ENCODE measurements at regions not wholly inside any gene's neighbourhood (a gene's known extent, or its start where the extent isn't known, plus 50 kb on each side); places are given as distances from the start of the nearest gene placed in this dataset.

DNA sequence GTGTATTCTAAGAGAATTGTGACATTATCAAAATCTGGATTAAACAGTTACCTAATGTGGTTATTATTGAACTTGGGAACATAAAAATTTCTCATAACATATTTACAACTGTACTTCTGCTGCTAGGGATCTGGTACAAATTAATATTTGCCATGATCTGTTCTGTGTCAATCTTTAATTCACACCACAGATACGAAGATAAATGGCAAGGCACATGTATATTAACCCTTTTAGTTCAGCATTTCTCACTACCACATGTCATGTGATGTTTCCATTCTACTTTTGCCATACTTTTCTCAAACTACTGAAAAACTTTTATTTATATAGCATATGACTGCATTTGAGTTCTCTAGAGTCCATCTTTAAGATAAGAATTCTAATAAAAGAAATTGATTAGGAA, 295.3 kb upstream of the DDX18 start (continued):
- TF ChIP-seq YY1 (IDR thresholded peaks at IDR 0.05; ENCODE audit: extremely low read depth, insufficient replicate concordance, low read depth, low read length): no peak

DNA sequence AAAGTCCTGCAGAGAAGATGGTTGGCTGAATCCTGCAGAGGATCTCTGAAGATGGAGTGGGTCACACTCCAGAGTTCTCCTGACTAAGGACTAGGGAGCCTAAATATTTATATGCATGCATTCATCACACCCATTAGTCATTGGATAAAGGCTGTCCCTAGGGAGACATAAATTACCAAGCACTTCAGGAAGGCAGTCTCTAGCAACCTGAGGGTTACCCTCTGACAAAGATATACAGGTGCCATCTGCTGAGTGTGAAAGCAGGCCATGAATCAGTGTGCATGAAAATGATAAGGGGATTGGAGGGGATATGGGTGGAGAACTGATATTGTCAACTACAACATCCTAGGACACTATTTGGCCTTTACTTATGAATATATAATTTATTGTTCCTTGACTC, 294.8 kb upstream of the DDX18 start:
- Histone ChIP-seq H4K20me1 (ENCODE audit: insufficient read depth) (no peaks in the 10 kb centered on the region), H3K9ac (ENCODE audit: low read length) (no peak overlapping the region), H3K9me2 (ENCODE audit: insufficient read depth) (no peaks in the 10 kb centered on the region), H3K4me2 (ENCODE audit: low read length) (no peak overlapping the region), H3K4me1 (ENCODE audit: control insufficient read depth in 1 of 2, insufficient read depth in 2 of 2, low read length in 2 of 2) (no peaks in the 10 kb centered on the region), H3K4me3 (replicated peaks in 1 of 2; ENCODE audit: low read depth in 1 of 2, low read length in 2 of 2) (no peak overlapping the region), H3K9me3 (ENCODE audit: control insufficient read depth in 1 of 2, insufficient read depth in 1 of 2, low read depth in 1 of 2, low read length in 2 of 2) (peaks cover 0 to 3% of the 10 kb centered on the region in 2 experiments; a peak in 1 of 4 replicates), H3K79me2 (ENCODE audit: insufficient read depth, low read length) (no peaks in the 10 kb centered on the region), H3K27ac (ENCODE audit: low read depth, low read length) (no peak overlapping the region), H3K36me3 (ENCODE audit: control insufficient read depth in 1 of 2, insufficient read depth in 2 of 2, low read length in 2 of 2) (no peaks in the 10 kb centered on the region), H3K27me3 (ENCODE audit: insufficient read depth, low read length) (no peaks in the 10 kb centered on the region), H2AFZ (ENCODE audit: low read depth, low read length, poor library complexity, severe bottlenecking) (no peak overlapping the region)
- intact Hi-C loops (cut with micrococcal nuclease): no loop called here
- ChIA-PET RAD21 (ENCODE audit: low non-redundant PET in 1 of 2, low total read pairs in 2 of 2, uncharacterized antibody in 2 of 2, unreplicated experiment in 2 of 2) (no interaction called here), POLR2A (no interaction called here), CTCF (no interaction called here)
- no peak for TF ChIP-seq SRF (IDR thresholded peaks at IDR 0.05; ENCODE audit: low read depth)
- no peak for TF ChIP-seq POLR2AphosphoS5 (IDR thresholded peaks at IDR 0.05; ENCODE audit: low read depth, low read length)
- no peak for TF ChIP-seq EGR1 (IDR thresholded peaks at IDR 0.05; ENCODE audit: low read depth)
- no peak for TF ChIP-seq FOSL1 (IDR thresholded peaks at IDR 0.05; ENCODE audit: low read depth)
- TF ChIP-seq TCF7L2 (IDR thresholded peaks at IDR 0.05; ENCODE audit: borderline replicate concordance, extremely low read depth, insufficient read depth, insufficient read length): no peak
- no peak for TF ChIP-seq ZFX (IDR thresholded peaks at IDR 0.05)
- no peak for TF ChIP-seq JUND (IDR thresholded peaks at IDR 0.05)
- TF ChIP-seq SP1 (IDR thresholded peaks at IDR 0.05; ENCODE audit: low read depth): no peak
- TF ChIP-seq, protein P1, sequence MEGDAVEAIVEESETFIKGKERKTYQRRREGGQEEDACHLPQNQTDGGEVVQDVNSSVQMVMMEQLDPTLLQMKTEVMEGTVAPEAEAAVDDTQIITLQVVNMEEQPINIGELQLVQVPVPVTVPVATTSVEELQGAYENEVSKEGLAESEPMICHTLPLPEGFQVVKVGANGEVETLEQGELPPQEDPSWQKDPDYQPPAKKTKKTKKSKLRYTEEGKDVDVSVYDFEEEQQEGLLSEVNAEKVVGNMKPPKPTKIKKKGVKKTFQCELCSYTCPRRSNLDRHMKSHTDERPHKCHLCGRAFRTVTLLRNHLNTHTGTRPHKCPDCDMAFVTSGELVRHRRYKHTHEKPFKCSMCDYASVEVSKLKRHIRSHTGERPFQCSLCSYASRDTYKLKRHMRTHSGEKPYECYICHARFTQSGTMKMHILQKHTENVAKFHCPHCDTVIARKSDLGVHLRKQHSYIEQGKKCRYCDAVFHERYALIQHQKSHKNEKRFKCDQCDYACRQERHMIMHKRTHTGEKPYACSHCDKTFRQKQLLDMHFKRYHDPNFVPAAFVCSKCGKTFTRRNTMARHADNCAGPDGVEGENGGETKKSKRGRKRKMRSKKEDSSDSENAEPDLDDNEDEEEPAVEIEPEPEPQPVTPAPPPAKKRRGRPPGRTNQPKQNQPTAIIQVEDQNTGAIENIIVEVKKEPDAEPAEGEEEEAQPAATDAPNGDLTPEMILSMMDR (IDR thresholded peaks at IDR 0.05 in 2 of 3, conservative IDR thresholded peaks at IDR 0.05 in 1 of 3; ENCODE audit: borderline replicate concordance in 1 of 3, insufficient read depth in 1 of 3, low read depth in 2 of 3, low read length in 2 of 3): no peak
- no peak for TF ChIP-seq SIN3A (IDR thresholded peaks at IDR 0.05; ENCODE audit: low read depth)
- TF ChIP-seq ZNF274 (IDR thresholded peaks at IDR 0.05; ENCODE audit: low read depth, low read length): no peak
- no peak for TF ChIP-seq CEBPB (IDR thresholded peaks at IDR 0.05; ENCODE audit: low read depth)
- TF ChIP-seq EZH2phosphoT487 (IDR thresholded peaks at IDR 0.05; ENCODE audit: borderline replicate concordance): no peak
- TF ChIP-seq, protein P2, sequence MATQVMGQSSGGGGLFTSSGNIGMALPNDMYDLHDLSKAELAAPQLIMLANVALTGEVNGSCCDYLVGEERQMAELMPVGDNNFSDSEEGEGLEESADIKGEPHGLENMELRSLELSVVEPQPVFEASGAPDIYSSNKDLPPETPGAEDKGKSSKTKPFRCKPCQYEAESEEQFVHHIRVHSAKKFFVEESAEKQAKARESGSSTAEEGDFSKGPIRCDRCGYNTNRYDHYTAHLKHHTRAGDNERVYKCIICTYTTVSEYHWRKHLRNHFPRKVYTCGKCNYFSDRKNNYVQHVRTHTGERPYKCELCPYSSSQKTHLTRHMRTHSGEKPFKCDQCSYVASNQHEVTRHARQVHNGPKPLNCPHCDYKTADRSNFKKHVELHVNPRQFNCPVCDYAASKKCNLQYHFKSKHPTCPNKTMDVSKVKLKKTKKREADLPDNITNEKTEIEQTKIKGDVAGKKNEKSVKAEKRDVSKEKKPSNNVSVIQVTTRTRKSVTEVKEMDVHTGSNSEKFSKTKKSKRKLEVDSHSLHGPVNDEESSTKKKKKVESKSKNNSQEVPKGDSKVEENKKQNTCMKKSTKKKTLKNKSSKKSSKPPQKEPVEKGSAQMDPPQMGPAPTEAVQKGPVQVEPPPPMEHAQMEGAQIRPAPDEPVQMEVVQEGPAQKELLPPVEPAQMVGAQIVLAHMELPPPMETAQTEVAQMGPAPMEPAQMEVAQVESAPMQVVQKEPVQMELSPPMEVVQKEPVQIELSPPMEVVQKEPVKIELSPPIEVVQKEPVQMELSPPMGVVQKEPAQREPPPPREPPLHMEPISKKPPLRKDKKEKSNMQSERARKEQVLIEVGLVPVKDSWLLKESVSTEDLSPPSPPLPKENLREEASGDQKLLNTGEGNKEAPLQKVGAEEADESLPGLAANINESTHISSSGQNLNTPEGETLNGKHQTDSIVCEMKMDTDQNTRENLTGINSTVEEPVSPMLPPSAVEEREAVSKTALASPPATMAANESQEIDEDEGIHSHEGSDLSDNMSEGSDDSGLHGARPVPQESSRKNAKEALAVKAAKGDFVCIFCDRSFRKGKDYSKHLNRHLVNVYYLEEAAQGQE (IDR thresholded peaks at IDR 0.05; ENCODE audit: low read depth): no peak
- TF ChIP-seq, protein P3, sequence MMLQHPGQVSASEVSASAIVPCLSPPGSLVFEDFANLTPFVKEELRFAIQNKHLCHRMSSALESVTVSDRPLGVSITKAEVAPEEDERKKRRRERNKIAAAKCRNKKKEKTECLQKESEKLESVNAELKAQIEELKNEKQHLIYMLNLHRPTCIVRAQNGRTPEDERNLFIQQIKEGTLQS (IDR thresholded peaks at IDR 0.05): no peak
- TF ChIP-seq EZH2 (IDR thresholded peaks at IDR 0.05): no peak
- BruUV-seq (replicated peaks): no TSS peak
- DNase-seq (ENCODE audit: low read depth, low spot score): no peak
- ATAC-seq: no peak
